Endothelial cell (in vitro differentiated cells): ENCODE measurements at regions not wholly inside any gene's neighbourhood (a gene's known extent, or its start where the extent isn't known, plus 50 kb on each side); places are given as distances from the start of the nearest gene placed in this dataset.

Source experiments
- DNase-seq: peaks from one replicate; pipeline ENCODE4 v3.0.0; 2021; ENCODE audit warnings: low spot score
- H3K27ac Mint-ChIP-seq: one replicate; pipeline ENCODE4 v1.8.0; 2021; ENCODE audit warnings: mixed read lengths, inconsistent platforms; ENCODE audit not compliant: unreplicated experiment
- H3K27me3 Mint-ChIP-seq: one replicate; pipeline ENCODE4 v1.8.0; 2021; ENCODE audit warnings: mild to moderate bottlenecking, moderate library complexity, mixed read lengths, inconsistent platforms; ENCODE audit not compliant: unreplicated experiment
- H3K36me3 Mint-ChIP-seq: one replicate; pipeline ENCODE4 v1.8.0; 2021; ENCODE audit warnings: mild to moderate bottlenecking, low read depth, mixed read lengths, inconsistent platforms; ENCODE audit not compliant: unreplicated experiment
- H3K4me1 Mint-ChIP-seq: one replicate; pipeline ENCODE4 v1.8.0; 2021; ENCODE audit warnings: mild to moderate bottlenecking, mixed read lengths, inconsistent platforms; ENCODE audit not compliant: unreplicated experiment
- H3K4me3 Mint-ChIP-seq: one replicate; pipeline ENCODE4 v1.8.0; 2021; ENCODE audit warnings: mild to moderate bottlenecking, mixed read lengths, inconsistent platforms; ENCODE audit not compliant: unreplicated experiment
- H3K9me3 Mint-ChIP-seq: one replicate; pipeline ENCODE4 v1.8.0; 2021; ENCODE audit warnings: mixed read lengths, inconsistent platforms; ENCODE audit not compliant: unreplicated experiment
- CTCF ChIP-seq: fragments of 200-600 bp; sonication (generic); IDR thresholded peaks from one replicate; pipeline ENCODE4 v1.5.0; 2021; ENCODE audit warnings: antibody characterized with exemption; ENCODE audit not compliant: unreplicated experiment

- Mint-ChIP-seq H3K27ac (no peak overlapping the region), H3K27me3 (no peaks in the 10 kb centered on the region), H3K9me3 (no peaks in the 10 kb centered on the region), H3K36me3 (no peaks in the 10 kb centered on the region), H3K4me1 (no peaks in the 10 kb centered on the region), H3K4me3 (no peak overlapping the region)
- TF ChIP-seq CTCF = no peak
- DNase-seq = no peak
Measured at GRCh38 chr16:51801635-51802034, 650.6 kb upstream of the SALL1 start.

- Mint-ChIP-seq H3K4me1 (no peaks in the 10 kb centered on the region), H3K36me3 (no peaks in the 10 kb centered on the region)
Measured at GRCh38 chr16:51797669-51798259, 646.7 kb upstream of the SALL1 start.

GRCh38 chr16:51779240-51779639 is 628.2 kb upstream of the SALL1 start:
- Mint-ChIP-seq H3K4me3 (no peak overlapping the region), H3K27ac (no peak overlapping the region), H3K4me1 (peaks cover 3% of the 10 kb centered on the region), H3K36me3 (no peaks in the 10 kb centered on the region), H3K9me3 (no peaks in the 10 kb centered on the region), H3K27me3 (no peaks in the 10 kb centered on the region)
- DNase-seq = no peak
- no peak for TF ChIP-seq CTCF

More at GRCh38 chr16:51797669-51798259, 646.7 kb upstream of the SALL1 start:
- DNase-seq = no peak
- Mint-ChIP-seq H3K27ac (no peak overlapping the region), H3K9me3 (no peaks in the 10 kb centered on the region), H3K4me3 (no peak overlapping the region), H3K27me3 (no peaks in the 10 kb centered on the region)
- no peak for TF ChIP-seq CTCF

- no peaks in the 10 kb centered on the region for H3K9me3 Mint-ChIP-seq
- no peaks in the 10 kb centered on the region for H3K27me3 Mint-ChIP-seq
- H3K4me3 Mint-ChIP-seq = no peak overlapping the region
- no peak for DNase-seq
- no peaks in the 10 kb centered on the region for H3K4me1 Mint-ChIP-seq
- no peak overlapping the region for H3K27ac Mint-ChIP-seq
- no peak for TF ChIP-seq CTCF
- H3K36me3 Mint-ChIP-seq = no peaks in the 10 kb centered on the region
Measured at GRCh38 chr16:51773071-51773890, 622.2 kb upstream of the SALL1 start.

- Mint-ChIP-seq H3K4me3 (no peak overlapping the region), H3K27me3 (no peaks in the 10 kb centered on the region), H3K9me3 (no peaks in the 10 kb centered on the region), H3K36me3 (no peaks in the 10 kb centered on the region), H3K27ac (no peak overlapping the region), H3K4me1 (peaks cover 14% of the 10 kb centered on the region)
- no peak for DNase-seq
- TF ChIP-seq CTCF = no peak
Measured at GRCh38 chr16:51766739-51767138, 615.7 kb upstream of the SALL1 start.
